BJ (cell line): ENCODE measurements at regions not wholly inside any gene's neighbourhood (a gene's known extent, or its start where the extent isn't known, plus 50 kb on each side); places are given as distances from the start of the nearest gene placed in this dataset.

ENCODE experiments used
- CTCF ChIA-PET: fragments of 350-600 bp; formaldehyde crosslinking; extraction: SDS; loops from one replicate; lab custom pipeline; 2021; ENCODE audit warnings: antibody characterized with exemption, inconsistent platforms; lab: Yijun Ruan, JAX
- POLR2A ChIA-PET: fragments of 300-600 bp; sonication (Branson Sonifier 250); formaldehyde crosslinking; extraction: SDS; loops from one replicate; lab custom pipeline; 2021; ENCODE audit warnings: antibody characterized with exemption; lab: Charles Lee
- DNase-seq: peaks from one replicate; pipeline ENCODE4 v3.0.0-alpha.2; 2011; ENCODE audit warnings: low read depth
- H3K27me3 ChIP-seq: 2 replicates; pipeline ENCODE4 v1.6.0; 2011; ENCODE audit warnings: low read length; ENCODE audit not compliant: control insufficient read depth, insufficient read depth
- H3K36me3 ChIP-seq: 2 replicates; pipeline ENCODE4 v1.5.1; 2011; ENCODE audit warnings: low read length; ENCODE audit not compliant: control insufficient read depth, insufficient read depth
- H3K4me3 ChIP-seq: 2 replicates; pipeline ENCODE4 v1.5.1; 2011; ENCODE audit warnings: low read depth, mild to moderate bottlenecking, control low read depth, low read length
- CTCF ChIP-seq: IDR thresholded peaks from 2 replicates; pipeline ENCODE4 v1.5.1; 2011; ENCODE audit warnings: low read depth, mild to moderate bottlenecking, control low read depth, inconsistent platforms, low read length, moderate library complexity; ENCODE audit not compliant: insufficient read depth

GRCh38 chr9:107759823-107760166 lies 270.2 kb upstream of the KLF4 start:
- Histone ChIP-seq H3K36me3 (no peaks in the 10 kb centered on the region), H3K4me3 (no peak overlapping the region), H3K27me3 (no peaks in the 10 kb centered on the region)
- TF ChIP-seq CTCF, result no peak
- POLR2A ChIA-PET, result no interaction called here
- CTCF ChIA-PET, result interaction anchor here (0.7 to 1.0 kb wide), 2 partner anchors 13 to 674 kb away, joined by 3 read pairs; no protein-coding TSS in a partner anchor
- DNase-seq, result no peak

- DNase-seq, result no peak
- Histone ChIP-seq H3K4me3 (no peak overlapping the region), H3K36me3 (no peaks in the 10 kb centered on the region), H3K27me3 (no peaks in the 10 kb centered on the region)
- no peak for TF ChIP-seq CTCF
- CTCF ChIA-PET, result interaction anchor here (1.0 kb wide), 1 partner anchor 12 kb away, joined by 3 read pairs; no protein-coding TSS in a partner anchor
- POLR2A ChIA-PET, result no interaction called here
Measured at GRCh38 chr9:107759009-107759822, 269.6 kb upstream of the KLF4 start.

GRCh38 chr9:107756091-107756490 lies 266.5 kb upstream of the KLF4 start:
- H3K36me3 ChIP-seq, result no peaks in the 10 kb centered on the region
- POLR2A ChIA-PET, result no interaction called here
- TF ChIP-seq CTCF, result no peak
- H3K27me3 ChIP-seq, result no peaks in the 10 kb centered on the region
- no peak for DNase-seq
- H3K4me3 ChIP-seq, result no peak overlapping the region
- CTCF ChIA-PET, result no interaction called here

- ChIA-PET POLR2A (interaction anchor here (0.6 kb wide), 1 partner anchor 30 kb away, joined by 3 read pairs; no protein-coding TSS in a partner anchor), CTCF (no interaction called here)
- H3K4me3 ChIP-seq, result no peak overlapping the region
- TF ChIP-seq CTCF, result no peak
- H3K36me3 ChIP-seq, result no peaks in the 10 kb centered on the region
- no peak for DNase-seq
- no peaks in the 10 kb centered on the region for H3K27me3 ChIP-seq
Measured at GRCh38 chr9:107755246-107755645, 265.7 kb upstream of the KLF4 start.

- CTCF ChIA-PET, result interaction anchor here (0.6 to 1.1 kb wide), 5 partner anchors 15 to 1010 kb away, joined by 3 to 5 read pairs (median 3); no protein-coding TSS in a partner anchor
- no peaks in the 10 kb centered on the region for H3K36me3 ChIP-seq
- no peaks in the 10 kb centered on the region for H3K27me3 ChIP-seq
- no peak for TF ChIP-seq CTCF
- H3K4me3 ChIP-seq, result no peak overlapping the region
- no peak for DNase-seq
- POLR2A ChIA-PET, result interaction anchor here (0.6 kb wide), 1 partner anchor 130 kb away, joined by 3 read pairs; no protein-coding TSS in a partner anchor
Measured at GRCh38 chr9:107751567-107752210, 262.1 kb upstream of the KLF4 start.
